ENCODE measurements at regions not wholly inside any gene's neighbourhood (a gene's known extent, or its start where the extent isn't known, plus 50 kb on each side); places are given as distances from the start of the nearest gene placed in this dataset.

DNA sequence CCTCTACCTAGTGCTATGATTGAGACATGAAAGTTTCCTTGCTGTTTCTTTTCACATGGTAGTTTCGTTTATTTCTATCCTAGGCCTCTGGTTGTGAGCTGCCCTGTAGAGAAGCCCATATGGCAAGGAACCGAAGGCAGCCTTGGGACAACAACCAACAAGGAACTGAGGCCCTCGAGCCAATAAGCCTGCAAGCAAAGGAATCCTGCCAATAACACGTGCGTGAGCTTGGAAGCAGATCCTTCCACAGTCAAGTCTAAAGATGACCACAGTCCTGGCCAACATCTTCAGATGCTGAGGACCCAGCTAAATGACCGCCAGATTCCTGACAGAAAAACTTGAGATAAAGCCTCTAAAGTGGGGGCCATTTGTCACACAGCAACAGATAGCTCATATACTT, 100.4 kb upstream of the FAM9B start:
- intact Hi-C loops (cut with micrococcal nuclease; ENCODE audit: unreplicated experiment): no loop called here
- Histone ChIP-seq H3K79me2 (ENCODE audit: control insufficient read depth, insufficient read depth, low read length) (no peaks in the 10 kb centered on the region), H3K4me1 (ENCODE audit: control insufficient read depth, insufficient read depth, low read length) (no peaks in the 10 kb centered on the region), H3K27ac (ENCODE audit: control insufficient read depth, insufficient read depth) (no peak overlapping the region), H3K4me3 (no peak overlapping the region), H2AFZ (ENCODE audit: control insufficient read depth, low read depth, low read length) (no peak overlapping the region), H3K9ac (ENCODE audit: control insufficient read depth, insufficient read depth, low read length) (no peak overlapping the region), H3K27me3 (replicated peaks in 1 of 2; ENCODE audit: control insufficient read depth in 2 of 2, insufficient read depth in 2 of 2, low read length in 1 of 2) (no peaks in the 10 kb centered on the region), H3K36me3 (ENCODE audit: control insufficient read depth in 2 of 2, insufficient read depth in 2 of 2, low read length in 1 of 2) (no peaks in the 10 kb centered on the region), H3K9me3 (replicated peaks; ENCODE audit: control insufficient read depth, insufficient read depth, low read length) (no peaks in the 10 kb centered on the region), H4K20me1 (ENCODE audit: control insufficient read depth, insufficient read depth) (no peaks in the 10 kb centered on the region), H3K4me2 (ENCODE audit: control insufficient read depth, insufficient read depth) (no peak overlapping the region)
- ChIA-PET CTCF (no interaction called here), POLR2A (no interaction called here), SMC1A (ENCODE audit: uncharacterized antibody, unreplicated experiment) (no interaction called here), RAD21 (ENCODE audit: unreplicated experiment) (no interaction called here)
- ATAC-seq (no peak), DNase-seq (ENCODE audit: low read depth, low spot score) (no peak), FAIRE-seq (no peak)
- no TSS peak for BruUV-seq (replicated peaks)
- no peak for TF ChIP-seq BMI1 (IDR thresholded peaks at IDR 0.05; ENCODE audit: borderline replicate concordance)
- TF ChIP-seq BHLHE40 (IDR thresholded peaks at IDR 0.05; ENCODE audit: borderline replicate concordance in 1 of 2, low read depth in 2 of 2, low read length in 1 of 2): no peak
- no peak for TF ChIP-seq CHD4 (IDR thresholded peaks at IDR 0.05)
- TF ChIP-seq ZNF207 (IDR thresholded peaks at IDR 0.05; ENCODE audit: borderline replicate concordance): no peak
- TF ChIP-seq, protein P1, sequence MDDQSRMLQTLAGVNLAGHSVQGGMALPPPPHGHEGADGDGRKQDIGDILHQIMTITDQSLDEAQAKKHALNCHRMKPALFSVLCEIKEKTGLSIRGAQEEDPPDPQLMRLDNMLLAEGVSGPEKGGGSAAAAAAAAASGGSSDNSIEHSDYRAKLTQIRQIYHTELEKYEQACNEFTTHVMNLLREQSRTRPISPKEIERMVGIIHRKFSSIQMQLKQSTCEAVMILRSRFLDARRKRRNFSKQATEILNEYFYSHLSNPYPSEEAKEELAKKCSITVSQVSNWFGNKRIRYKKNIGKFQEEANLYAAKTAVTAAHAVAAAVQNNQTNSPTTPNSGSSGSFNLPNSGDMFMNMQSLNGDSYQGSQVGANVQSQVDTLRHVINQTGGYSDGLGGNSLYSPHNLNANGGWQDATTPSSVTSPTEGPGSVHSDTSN (IDR thresholded peaks at IDR 0.05; ENCODE audit: insufficient replicate concordance, low read depth, low read length): no peak
- TF ChIP-seq, protein P2, sequence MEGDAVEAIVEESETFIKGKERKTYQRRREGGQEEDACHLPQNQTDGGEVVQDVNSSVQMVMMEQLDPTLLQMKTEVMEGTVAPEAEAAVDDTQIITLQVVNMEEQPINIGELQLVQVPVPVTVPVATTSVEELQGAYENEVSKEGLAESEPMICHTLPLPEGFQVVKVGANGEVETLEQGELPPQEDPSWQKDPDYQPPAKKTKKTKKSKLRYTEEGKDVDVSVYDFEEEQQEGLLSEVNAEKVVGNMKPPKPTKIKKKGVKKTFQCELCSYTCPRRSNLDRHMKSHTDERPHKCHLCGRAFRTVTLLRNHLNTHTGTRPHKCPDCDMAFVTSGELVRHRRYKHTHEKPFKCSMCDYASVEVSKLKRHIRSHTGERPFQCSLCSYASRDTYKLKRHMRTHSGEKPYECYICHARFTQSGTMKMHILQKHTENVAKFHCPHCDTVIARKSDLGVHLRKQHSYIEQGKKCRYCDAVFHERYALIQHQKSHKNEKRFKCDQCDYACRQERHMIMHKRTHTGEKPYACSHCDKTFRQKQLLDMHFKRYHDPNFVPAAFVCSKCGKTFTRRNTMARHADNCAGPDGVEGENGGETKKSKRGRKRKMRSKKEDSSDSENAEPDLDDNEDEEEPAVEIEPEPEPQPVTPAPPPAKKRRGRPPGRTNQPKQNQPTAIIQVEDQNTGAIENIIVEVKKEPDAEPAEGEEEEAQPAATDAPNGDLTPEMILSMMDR (IDR thresholded peaks at IDR 0.05 in 2 of 3, conservative IDR thresholded peaks at IDR 0.05 in 1 of 3; ENCODE audit: control insufficient read depth in 2 of 3, extremely low read depth in 1 of 3, insufficient read depth in 1 of 3, low read depth in 3 of 3, low read length in 3 of 3): no peak
- TF ChIP-seq, protein P3, sequence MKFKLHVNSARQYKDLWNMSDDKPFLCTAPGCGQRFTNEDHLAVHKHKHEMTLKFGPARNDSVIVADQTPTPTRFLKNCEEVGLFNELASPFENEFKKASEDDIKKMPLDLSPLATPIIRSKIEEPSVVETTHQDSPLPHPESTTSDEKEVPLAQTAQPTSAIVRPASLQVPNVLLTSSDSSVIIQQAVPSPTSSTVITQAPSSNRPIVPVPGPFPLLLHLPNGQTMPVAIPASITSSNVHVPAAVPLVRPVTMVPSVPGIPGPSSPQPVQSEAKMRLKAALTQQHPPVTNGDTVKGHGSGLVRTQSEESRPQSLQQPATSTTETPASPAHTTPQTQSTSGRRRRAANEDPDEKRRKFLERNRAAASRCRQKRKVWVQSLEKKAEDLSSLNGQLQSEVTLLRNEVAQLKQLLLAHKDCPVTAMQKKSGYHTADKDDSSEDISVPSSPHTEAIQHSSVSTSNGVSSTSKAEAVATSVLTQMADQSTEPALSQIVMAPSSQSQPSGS (IDR thresholded peaks at IDR 0.05; ENCODE audit: low read length): no peak
- TF ChIP-seq PAX5 (IDR thresholded peaks at IDR 0.05; ENCODE audit: borderline replicate concordance, low read depth, low read length): no peak
- in situ Hi-C loops (cut with MboI): no loop called here
- WGBS (ENCODE audit: insufficient coverage, insufficient replicate concordance, low lambda C conversion rate, missing lambda C conversion rate): 41% methylated on average over 6 of the region's 6 CpGs

Measured in GM12878 (cell line).